Right lobe of liver (tissue), 4 donors: ENCODE measurements at regions not wholly inside any gene's neighbourhood (a gene's known extent, or its start where the extent isn't known, plus 50 kb on each side); places are given as distances from the start of the nearest gene placed in this dataset.

Experiments
- POLR2A ChIP-seq: fragments of 450-650 bp; IDR thresholded peaks from one replicate; pipeline ENCODE4 v1.6.1; 2017; ENCODE audit warnings: antibody characterized with exemption, mild to moderate bottlenecking
- TF ChIP-seq, protein P1 (sequence below), 4 donors: fragments of 200-600 bp in 3 of 4; fragments of 450-650 bp in 1 of 4; IDR thresholded peaks; one replicate each; pipeline versions ENCODE4 v1.5.1 to v1.8.0; 2016 to 2022; ENCODE audit warnings: antibody characterized with exemption in 4 of 4, mild to moderate bottlenecking in 2 of 4
- donor health status: DM: no; HTN: no; CAD: no.
- donor health status: DM: no; HTN: no; CAD: no.
- donor health status: DM: no; HTN: yes; CAD: no.

DNA sequence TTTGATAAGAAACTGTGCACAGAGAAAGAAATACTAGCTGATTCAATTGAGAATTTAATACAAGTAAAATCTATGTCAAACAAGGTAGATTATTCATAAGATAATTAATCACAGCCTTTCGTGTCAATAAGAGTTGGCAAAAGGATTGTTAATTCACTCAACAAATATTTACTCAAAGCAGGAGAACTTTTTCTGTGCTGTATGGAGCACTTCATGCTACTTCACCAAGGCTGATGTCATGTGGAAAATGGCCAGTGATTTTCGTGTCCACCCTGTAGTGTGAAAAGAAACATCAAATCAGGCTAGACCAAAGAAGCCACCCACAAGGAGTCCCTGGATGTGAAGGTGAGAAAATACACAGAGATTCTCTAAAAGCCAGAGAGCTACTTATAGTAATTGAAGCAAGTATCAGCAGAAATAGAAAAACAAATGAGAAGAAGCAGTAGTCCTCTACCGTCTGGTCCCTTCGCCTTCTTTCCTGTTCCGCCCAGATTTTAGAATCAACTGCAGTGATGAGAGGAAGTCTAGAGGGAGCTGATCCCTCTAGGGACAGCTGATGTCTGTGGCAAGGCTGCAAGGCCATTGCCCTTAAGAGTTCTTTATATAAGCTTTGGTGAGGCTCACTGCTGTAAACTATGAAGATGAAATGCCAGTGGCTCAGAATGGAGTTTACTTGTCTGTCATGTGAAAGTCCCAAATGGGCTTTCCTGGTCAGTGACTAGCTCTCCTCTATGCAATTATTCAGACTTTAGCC is 201.3 kb upstream of the APCDD1 start:
- TF ChIP-seq, protein P1, sequence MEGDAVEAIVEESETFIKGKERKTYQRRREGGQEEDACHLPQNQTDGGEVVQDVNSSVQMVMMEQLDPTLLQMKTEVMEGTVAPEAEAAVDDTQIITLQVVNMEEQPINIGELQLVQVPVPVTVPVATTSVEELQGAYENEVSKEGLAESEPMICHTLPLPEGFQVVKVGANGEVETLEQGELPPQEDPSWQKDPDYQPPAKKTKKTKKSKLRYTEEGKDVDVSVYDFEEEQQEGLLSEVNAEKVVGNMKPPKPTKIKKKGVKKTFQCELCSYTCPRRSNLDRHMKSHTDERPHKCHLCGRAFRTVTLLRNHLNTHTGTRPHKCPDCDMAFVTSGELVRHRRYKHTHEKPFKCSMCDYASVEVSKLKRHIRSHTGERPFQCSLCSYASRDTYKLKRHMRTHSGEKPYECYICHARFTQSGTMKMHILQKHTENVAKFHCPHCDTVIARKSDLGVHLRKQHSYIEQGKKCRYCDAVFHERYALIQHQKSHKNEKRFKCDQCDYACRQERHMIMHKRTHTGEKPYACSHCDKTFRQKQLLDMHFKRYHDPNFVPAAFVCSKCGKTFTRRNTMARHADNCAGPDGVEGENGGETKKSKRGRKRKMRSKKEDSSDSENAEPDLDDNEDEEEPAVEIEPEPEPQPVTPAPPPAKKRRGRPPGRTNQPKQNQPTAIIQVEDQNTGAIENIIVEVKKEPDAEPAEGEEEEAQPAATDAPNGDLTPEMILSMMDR (IDR thresholded peaks at IDR 0.05) = no peak
- no peak for TF ChIP-seq POLR2A
